Lower leg skin (tissue), 4 donors: ENCODE measurements at regions not wholly inside any gene's neighbourhood (a gene's known extent, or its start where the extent isn't known, plus 50 kb on each side); places are given as distances from the start of the nearest gene placed in this dataset.
"Not testable (repeated sequence)": the region's sequence is repeated elsewhere in the genome, so short reads cannot be mapped to it uniquely, and the experiment has no call there.

Experiments used
- DNase-seq, 2 donors: peaks; one replicate each; pipeline ENCODE4 v3.0.0-alpha.2; 2019; ENCODE audit warnings: low spot score in 2 of 2
- H3K4me3 ChIP-seq: fragments of 200-600 bp; sonication (generic); 2 replicates; pipeline ENCODE4 v1.5.1; 2017; ENCODE audit warnings: mild to moderate bottlenecking, low read depth; ENCODE audit not compliant: poor library complexity, severe bottlenecking
- POLR2A ChIP-seq, 2 donors: fragments of 450-650 bp; IDR thresholded peaks; one replicate each; pipeline ENCODE4 v1.6.1; 2016 to 2017; ENCODE audit warnings: antibody characterized with exemption in 2 of 2, mild to moderate bottlenecking in 1 of 2, moderate library complexity in 1 of 2
- WGBS, 2 donors: methylation state at CpG; one replicate each; pipeline ENCODE4 v1.1.5; 2018; 5-methylcytosine and 5-hydroxymethylcytosine counted together
- intact Hi-C: fragments of 100-400 bp; cut with DNase I; formaldehyde crosslinking; loops from one replicate; pipeline ENCODE4 v1.15.0; 2023; ENCODE audit warnings: low total_unique reads
- TF ChIP-seq, protein P1 (sequence below), 3 donors: fragments of 450-650 bp; IDR thresholded peaks; one replicate each; pipeline ENCODE4 v1.5.1; 2016; ENCODE audit warnings: antibody characterized with exemption in 3 of 3, mild to moderate bottlenecking in 3 of 3, moderate library complexity in 2 of 3

GRCh38 chr6:115873901-115874300 is 186.8 kb downstream of the FRK start:
- H3K4me3 ChIP-seq = no peak overlapping the region
- no peak for DNase-seq
- TF ChIP-seq, protein P1, sequence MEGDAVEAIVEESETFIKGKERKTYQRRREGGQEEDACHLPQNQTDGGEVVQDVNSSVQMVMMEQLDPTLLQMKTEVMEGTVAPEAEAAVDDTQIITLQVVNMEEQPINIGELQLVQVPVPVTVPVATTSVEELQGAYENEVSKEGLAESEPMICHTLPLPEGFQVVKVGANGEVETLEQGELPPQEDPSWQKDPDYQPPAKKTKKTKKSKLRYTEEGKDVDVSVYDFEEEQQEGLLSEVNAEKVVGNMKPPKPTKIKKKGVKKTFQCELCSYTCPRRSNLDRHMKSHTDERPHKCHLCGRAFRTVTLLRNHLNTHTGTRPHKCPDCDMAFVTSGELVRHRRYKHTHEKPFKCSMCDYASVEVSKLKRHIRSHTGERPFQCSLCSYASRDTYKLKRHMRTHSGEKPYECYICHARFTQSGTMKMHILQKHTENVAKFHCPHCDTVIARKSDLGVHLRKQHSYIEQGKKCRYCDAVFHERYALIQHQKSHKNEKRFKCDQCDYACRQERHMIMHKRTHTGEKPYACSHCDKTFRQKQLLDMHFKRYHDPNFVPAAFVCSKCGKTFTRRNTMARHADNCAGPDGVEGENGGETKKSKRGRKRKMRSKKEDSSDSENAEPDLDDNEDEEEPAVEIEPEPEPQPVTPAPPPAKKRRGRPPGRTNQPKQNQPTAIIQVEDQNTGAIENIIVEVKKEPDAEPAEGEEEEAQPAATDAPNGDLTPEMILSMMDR (IDR thresholded peaks at IDR 0.05) = no peak
- TF ChIP-seq POLR2A (IDR thresholded peaks at IDR 0.05) = no peak
- 73 to 80% methylated on average over 1 of the region's 1 CpG for whole genome bisulfite sequencing, 2 donors
- intact Hi-C loops = no loop called here

DNA sequence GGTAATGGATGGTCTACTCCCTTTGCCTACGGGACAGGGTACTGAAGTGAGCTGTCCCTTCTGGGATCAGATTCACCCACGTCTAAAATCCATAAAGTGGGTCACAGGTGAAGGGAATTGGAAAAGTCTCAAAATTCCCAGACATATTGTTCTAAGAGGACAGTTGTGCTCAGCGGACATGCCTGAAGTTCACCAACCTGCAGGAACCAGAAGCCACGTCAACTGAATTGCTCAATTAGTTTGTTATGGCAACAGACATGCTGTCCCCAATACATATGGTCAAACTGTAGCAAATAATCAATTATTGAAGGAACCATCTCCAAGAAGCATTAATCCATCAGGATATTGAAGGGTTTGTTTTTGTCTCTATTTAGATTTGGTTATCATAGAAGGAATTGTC is 190.2 kb downstream of the FRK start:
- 65 to 80% methylated on average over 4 of the region's 4 CpGs for WGBS, 2 donors
- TF ChIP-seq POLR2A (IDR thresholded peaks at IDR 0.05) = no peak
- TF ChIP-seq, protein P1 (IDR thresholded peaks at IDR 0.05) = no peak
- intact Hi-C loops = no loop called here
- no peak for DNase-seq
- no peak overlapping the region for H3K4me3 ChIP-seq

DNA sequence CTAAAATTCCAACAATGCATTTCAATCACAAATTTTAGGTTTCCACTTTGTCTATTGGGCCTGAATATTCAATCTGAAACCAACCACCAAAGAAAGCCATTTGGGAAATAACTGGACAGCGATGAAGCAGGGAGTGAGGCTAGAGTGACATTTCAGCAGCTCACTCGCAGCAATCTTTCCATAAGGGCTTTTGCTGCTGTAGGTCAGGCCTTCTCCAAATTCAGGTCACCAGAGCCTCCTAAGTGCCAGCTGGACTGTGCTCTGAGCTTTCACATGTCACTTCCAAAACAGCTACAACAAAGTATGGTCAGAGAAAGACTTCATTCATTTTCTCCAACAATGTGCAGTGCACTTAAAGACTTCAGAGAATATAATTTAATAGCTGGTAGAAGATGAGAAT is 194.8 kb downstream of the FRK start:
- intact Hi-C loops = no loop called here
- DNase-seq = no peak
- 87 to 96% methylated on average over 2 of the region's 2 CpGs for WGBS, 2 donors
- no peak overlapping the region for H3K4me3 ChIP-seq
- TF ChIP-seq POLR2A (IDR thresholded peaks at IDR 0.05) = no peak
- TF ChIP-seq, protein P1 (IDR thresholded peaks at IDR 0.05) = no peak

GRCh38 chr6:115863211-115863610 is 197.5 kb downstream of the FRK start:
- intact Hi-C loops = no loop called here
- TF ChIP-seq POLR2A (IDR thresholded peaks at IDR 0.05) = no peak
- TF ChIP-seq, protein P1 (IDR thresholded peaks at IDR 0.05) = no peak

GRCh38 chr6:115861658-115862057 is 199.0 kb downstream of the FRK start:
- WGBS, 2 donors = 57 to 76% methylated on average over 2 of the region's 2 CpGs
- H3K4me3 ChIP-seq, DNase-seq, intact Hi-C loops: not testable (repeated sequence)

More at GRCh38 chr6:115863211-115863610, 197.5 kb downstream of the FRK start:
- DNase-seq = no peak
- no peak overlapping the region for H3K4me3 ChIP-seq

- H3K4me3 ChIP-seq, DNase-seq, intact Hi-C loops: not testable (repeated sequence)
- WGBS, 2 donors = 85 to 93% methylated on average over 2 of the region's 2 CpGs
Measured at GRCh38 chr6:115859577-115859976, 201.1 kb downstream of the FRK start.

DNA sequence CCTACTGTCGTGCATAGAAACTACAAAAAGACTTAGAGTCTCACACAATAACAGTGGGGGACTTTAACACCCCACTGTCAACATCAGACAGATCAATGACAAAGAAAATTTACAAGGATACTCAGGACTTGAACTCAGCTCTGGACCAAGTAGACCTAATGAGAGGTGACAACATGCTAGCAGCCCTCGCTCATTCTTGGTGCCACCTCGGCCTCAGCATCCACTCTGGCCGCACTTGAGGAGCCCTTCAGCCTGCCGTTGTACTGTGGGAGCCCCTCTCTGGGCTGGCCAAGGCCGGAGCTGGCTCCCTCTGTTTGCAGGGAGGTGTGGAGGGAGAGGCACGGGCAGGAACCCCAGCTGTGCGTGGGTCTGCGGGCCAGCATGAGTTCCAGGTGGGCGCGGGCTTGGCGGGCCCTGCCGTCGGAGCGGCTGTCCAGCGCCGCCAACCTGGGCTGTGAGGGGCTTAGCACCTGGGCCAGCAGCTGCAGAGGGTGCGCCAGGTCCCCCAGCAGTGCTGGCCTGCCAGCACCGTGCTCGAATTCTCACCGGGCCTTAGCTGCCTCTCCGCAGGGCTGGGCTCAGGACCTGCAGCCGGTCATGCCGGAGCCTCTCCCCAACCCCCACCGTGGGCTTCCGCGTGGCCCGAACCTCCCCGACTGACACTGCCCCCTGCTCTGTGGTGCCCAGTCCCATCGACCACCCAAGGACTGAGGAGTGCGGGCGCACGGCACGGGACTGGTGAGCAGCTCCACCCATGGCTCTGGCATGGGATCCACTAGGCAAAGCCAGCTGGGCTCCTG is 205.6 kb downstream of the FRK start:
- no peak for TF ChIP-seq POLR2A (IDR thresholded peaks at IDR 0.05)
- TF ChIP-seq, protein P1 (IDR thresholded peaks at IDR 0.05) = no peak
- intact Hi-C loops = no loop called here
- H3K4me3 ChIP-seq = no peak overlapping the region
- 89 to 96% methylated on average over 16 to 22 of the region's 34 CpGs for WGBS, 2 donors
- DNase-seq = no peak
